DND-41 (cell line): ENCODE measurements at regions not wholly inside any gene's neighbourhood (a gene's known extent, or its start where the extent isn't known, plus 50 kb on each side); places are given as distances from the start of the nearest gene placed in this dataset.

ENCODE experiments used
- ATAC-seq: fragments of 200-7000 bp; cut with Tn5 transposase; 3 replicates; pipeline ENCODE4 v1.9.1; 2021; ENCODE audit warnings: low read depth; ENCODE audit not compliant: insufficient read depth
- DNase-seq: peaks from one replicate; pipeline ENCODE4 v3.0.0-alpha.2; 2020
- H2AFZ ChIP-seq: 2 replicates; pipeline ENCODE4 v1.6.0; 2012; ENCODE audit warnings: low read depth, low read length
- H3K27ac ChIP-seq: 2 replicates; pipeline ENCODE4 v1.5.1; 2012; ENCODE audit warnings: low read length, inconsistent platforms
- H3K27me3 ChIP-seq: fragments of 200-600 bp; sonication (generic); 2 replicates; pipeline ENCODE4 v1.6.0; 2012; ENCODE audit warnings: low read length, mild to moderate bottlenecking, inconsistent platforms; ENCODE audit not compliant: insufficient read depth, poor library complexity
- H3K36me3 ChIP-seq: 2 replicates; pipeline ENCODE4 v1.5.1; 2012; ENCODE audit warnings: low read length, inconsistent platforms; ENCODE audit not compliant: insufficient read depth
- H3K4me1 ChIP-seq: 2 replicates; pipeline ENCODE4 v1.5.1; 2012; ENCODE audit warnings: mild to moderate bottlenecking, low read length; ENCODE audit not compliant: insufficient read depth
- H3K4me2 ChIP-seq: 2 replicates; pipeline ENCODE4 v1.6.0; 2012; ENCODE audit warnings: mild to moderate bottlenecking, moderate library complexity, low read length, inconsistent platforms; ENCODE audit not compliant: insufficient read depth
- H3K4me3 ChIP-seq, 2 experiments: fragments of 200-600 bp in 1 of 2; shearing (Covaris generic) in 1 of 2; 2 replicates each; pipeline ENCODE4 v1.5.1; 2012 to 2016; ENCODE audit warnings: inconsistent platforms in 2 of 2, low read length in 2 of 2, mild to moderate bottlenecking in 2 of 2, low read depth in 1 of 2, moderate library complexity in 1 of 2
- H3K79me2 ChIP-seq: 2 replicates; pipeline ENCODE4 v1.6.0; 2012; ENCODE audit warnings: low read length, inconsistent platforms; ENCODE audit not compliant: insufficient read depth
- H3K9ac ChIP-seq: 2 replicates; pipeline ENCODE4 v1.6.0; 2012; ENCODE audit warnings: low read depth, mild to moderate bottlenecking, inconsistent platforms, low read length, moderate library complexity
- H3K9me3 ChIP-seq: 2 replicates; pipeline ENCODE4 v1.5.1; 2012; ENCODE audit warnings: low read length, moderate library complexity, mild to moderate bottlenecking, inconsistent platforms; ENCODE audit not compliant: insufficient read depth, severe bottlenecking
- H4K20me1 ChIP-seq: 2 replicates; pipeline ENCODE4 v1.6.0; 2012; ENCODE audit warnings: low read length; ENCODE audit not compliant: insufficient read depth
- EZH2 ChIP-seq: IDR thresholded peaks from 3 replicates; pipeline ENCODE4 v1.6.1; 2012; ENCODE audit warnings: borderline replicate concordance, low read depth, mild to moderate bottlenecking, moderate library complexity, low read length, inconsistent platforms; ENCODE audit not compliant: severe bottlenecking
- TF ChIP-seq, protein P1 (sequence below): IDR thresholded peaks from 2 replicates; pipeline ENCODE4 v1.5.1; 2012; ENCODE audit warnings: borderline replicate concordance, low read length, moderate library complexity, mild to moderate bottlenecking; ENCODE audit not compliant: poor library complexity, severe bottlenecking; ENCODE audit errors: extremely low read depth

DNA sequence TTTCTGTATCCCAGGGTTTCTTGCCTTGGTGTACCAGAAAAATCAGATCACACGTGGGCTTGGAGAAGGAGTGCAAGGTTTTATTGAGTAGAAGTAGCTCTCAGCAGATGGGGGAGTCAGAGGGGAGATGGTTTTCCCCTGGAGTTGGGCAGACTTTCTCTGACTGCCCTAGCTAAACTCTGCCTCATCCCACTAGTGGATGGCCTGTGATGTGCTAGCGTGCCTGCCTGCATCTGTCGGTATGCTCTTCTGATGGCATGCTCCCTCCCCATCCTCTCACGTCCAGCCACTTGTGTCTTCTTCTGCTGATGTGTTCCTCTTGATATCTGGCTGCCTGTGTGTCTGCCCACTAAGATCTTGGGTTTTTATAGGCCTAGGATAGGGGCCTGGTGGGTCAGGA is 616.1 kb upstream of the RGMB start:
- Histone ChIP-seq H3K4me1 (no peaks in the 10 kb centered on the region), H3K27me3 (no peaks in the 10 kb centered on the region), H3K4me2 (no peak overlapping the region), H3K9ac (no peak overlapping the region), H3K79me2 (no peaks in the 10 kb centered on the region), H3K4me3 (no peak overlapping the region), H4K20me1 (no peaks in the 10 kb centered on the region), H3K27ac (no peak overlapping the region), H3K9me3 (no peaks in the 10 kb centered on the region), H2AFZ (no peak overlapping the region), H3K36me3 (no peaks in the 10 kb centered on the region)
- no peak for DNase-seq
- no peak for ATAC-seq
- TF ChIP-seq, protein P1, sequence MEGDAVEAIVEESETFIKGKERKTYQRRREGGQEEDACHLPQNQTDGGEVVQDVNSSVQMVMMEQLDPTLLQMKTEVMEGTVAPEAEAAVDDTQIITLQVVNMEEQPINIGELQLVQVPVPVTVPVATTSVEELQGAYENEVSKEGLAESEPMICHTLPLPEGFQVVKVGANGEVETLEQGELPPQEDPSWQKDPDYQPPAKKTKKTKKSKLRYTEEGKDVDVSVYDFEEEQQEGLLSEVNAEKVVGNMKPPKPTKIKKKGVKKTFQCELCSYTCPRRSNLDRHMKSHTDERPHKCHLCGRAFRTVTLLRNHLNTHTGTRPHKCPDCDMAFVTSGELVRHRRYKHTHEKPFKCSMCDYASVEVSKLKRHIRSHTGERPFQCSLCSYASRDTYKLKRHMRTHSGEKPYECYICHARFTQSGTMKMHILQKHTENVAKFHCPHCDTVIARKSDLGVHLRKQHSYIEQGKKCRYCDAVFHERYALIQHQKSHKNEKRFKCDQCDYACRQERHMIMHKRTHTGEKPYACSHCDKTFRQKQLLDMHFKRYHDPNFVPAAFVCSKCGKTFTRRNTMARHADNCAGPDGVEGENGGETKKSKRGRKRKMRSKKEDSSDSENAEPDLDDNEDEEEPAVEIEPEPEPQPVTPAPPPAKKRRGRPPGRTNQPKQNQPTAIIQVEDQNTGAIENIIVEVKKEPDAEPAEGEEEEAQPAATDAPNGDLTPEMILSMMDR: no peak
- no peak for TF ChIP-seq EZH2

DNA sequence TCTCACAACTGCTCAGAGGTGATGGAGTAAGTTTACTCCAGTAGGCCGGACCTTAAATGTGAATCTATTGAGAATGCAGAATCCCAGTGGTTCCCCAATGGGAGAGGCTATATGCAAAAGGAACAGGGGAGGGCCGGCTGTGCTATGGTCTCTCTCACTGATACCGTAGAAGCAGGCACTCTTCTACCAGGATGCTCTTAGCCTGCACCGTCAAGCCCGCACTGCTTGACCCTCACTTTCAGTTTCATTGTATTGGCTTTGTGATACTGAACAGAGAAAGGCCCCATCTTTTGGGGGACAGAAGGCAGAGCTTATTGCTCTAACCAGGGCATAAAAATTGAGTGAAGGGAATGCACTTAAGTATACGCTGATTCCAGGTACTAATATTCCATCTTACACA is 615.0 kb upstream of the RGMB start:
- no peak overlapping the region for H2AFZ ChIP-seq
- ATAC-seq: no peak
- H3K36me3 ChIP-seq: no peaks in the 10 kb centered on the region
- H3K9ac ChIP-seq: no peak overlapping the region
- DNase-seq: no peak
- no peaks in the 10 kb centered on the region for H3K4me1 ChIP-seq
- H3K27me3 ChIP-seq: no peaks in the 10 kb centered on the region
- no peak for TF ChIP-seq EZH2
- TF ChIP-seq, protein P1: no peak
- no peak overlapping the region for H3K4me2 ChIP-seq
- H3K27ac ChIP-seq: no peak overlapping the region
- no peaks in the 10 kb centered on the region for H3K9me3 ChIP-seq
- H3K79me2 ChIP-seq: no peaks in the 10 kb centered on the region
- H3K4me3 ChIP-seq: no peak overlapping the region
- no peaks in the 10 kb centered on the region for H4K20me1 ChIP-seq

DNA sequence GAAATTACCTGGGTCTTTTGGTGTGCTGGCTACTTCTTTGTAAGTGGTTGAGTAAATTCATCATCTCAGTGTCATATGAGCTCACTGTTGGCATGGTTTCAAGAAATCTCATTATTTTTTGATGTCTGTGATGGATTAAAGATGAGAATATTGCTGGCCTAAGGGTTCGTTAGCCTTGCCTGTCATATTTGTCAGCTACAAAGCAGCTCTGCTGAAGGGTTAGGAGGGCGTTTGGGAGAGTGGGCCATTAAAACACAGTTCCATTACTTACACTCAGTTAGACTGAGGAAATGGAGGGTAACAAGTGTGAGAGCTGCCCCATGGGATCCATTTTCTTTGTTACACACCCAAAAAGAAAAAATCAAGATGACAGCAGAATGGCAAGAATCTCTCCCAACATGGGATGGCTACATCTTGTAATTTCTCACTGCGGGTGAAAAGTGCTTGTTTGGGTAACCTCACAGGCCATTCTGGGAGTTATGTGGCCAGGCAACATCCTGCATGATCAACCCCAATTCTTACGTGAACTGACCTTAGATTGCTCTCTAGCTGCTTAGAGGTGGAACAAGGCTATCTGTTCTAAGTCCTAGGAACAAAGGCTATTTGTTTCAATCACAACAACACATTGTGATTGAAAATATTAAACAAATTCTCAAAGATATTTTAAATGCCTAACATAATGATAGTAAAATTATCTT is 609.5 kb upstream of the RGMB start:
- Histone ChIP-seq H3K4me1 (no peaks in the 10 kb centered on the region), H3K4me2 (no peak overlapping the region), H3K9me3 (no peaks in the 10 kb centered on the region), H4K20me1 (no peaks in the 10 kb centered on the region), H3K27ac (no peak overlapping the region), H3K36me3 (no peaks in the 10 kb centered on the region), H3K79me2 (no peaks in the 10 kb centered on the region), H2AFZ (no peak overlapping the region), H3K4me3 (no peak overlapping the region), H3K27me3 (no peaks in the 10 kb centered on the region), H3K9ac (no peak overlapping the region)
- ATAC-seq (no peak), DNase-seq (no peak)
- no peak for TF ChIP-seq EZH2
- TF ChIP-seq, protein P1: no peak
